Peyer's patch (tissue), 4 donors: ENCODE measurements at regions not wholly inside any gene's neighbourhood (a gene's known extent, or its start where the extent isn't known, plus 50 kb on each side); places are given as distances from the start of the nearest gene placed in this dataset.

Source experiments
- DNase-seq, 3 donors: peaks; one replicate each; pipeline ENCODE4 v3.0.0-alpha.2; 2017 to 2019
- H3K27ac ChIP-seq, 4 donors: fragments of 200-600 bp; sonication (generic); one replicate each; pipeline ENCODE4 v1.5.1; 2016 to 2019
- H3K27me3 ChIP-seq, 2 donors: fragments of 200-600 bp; sonication (generic); one replicate each; pipeline ENCODE4 v1.5.1; 2019
- H3K36me3 ChIP-seq, 3 donors: fragments of 200-600 bp; sonication (generic); one replicate each; pipeline ENCODE4 v1.5.1; 2016 to 2019
- H3K4me1 ChIP-seq, 4 donors: fragments of 200-600 bp; sonication (generic); one replicate each; pipeline ENCODE4 v1.5.1; 2016 to 2019
- H3K4me3 ChIP-seq, 4 donors: fragments of 200-600 bp; sonication (generic); 1 replicate in 3 of 4; 2 replicates in 1 of 4; pipeline ENCODE4 v1.5.1; 2016 to 2019; ENCODE audit warnings: mild to moderate bottlenecking in 1 of 4
- H3K9me3 ChIP-seq, 4 donors: fragments of 200-600 bp; sonication (generic); one replicate each; pipeline ENCODE4 v1.5.1; 2016 to 2019; ENCODE audit warnings: mild to moderate bottlenecking in 1 of 4
- POLR2A ChIP-seq, 2 donors: fragments of 450-650 bp; IDR thresholded peaks; one replicate each; pipeline ENCODE4 v1.5.1; 2017; ENCODE audit warnings: antibody characterized with exemption in 2 of 2, mild to moderate bottlenecking in 2 of 2, moderate library complexity in 2 of 2
- TF ChIP-seq, protein P1 (sequence below), 6 experiments: fragments of 450-650 bp in 4 of 6; fragments of 200-600 bp in 2 of 6; sonication (generic) in 1 of 6; IDR thresholded peaks; one replicate each; pipeline ENCODE4 v1.5.1; 2017 to 2019; ENCODE audit warnings: antibody characterized with exemption in 6 of 6, mild to moderate bottlenecking in 3 of 6, moderate library complexity in 1 of 6

GRCh38 chr2:172230889-172231401 is 128.2 kb upstream of the DLX2 start:
- Histone ChIP-seq H3K9me3 (no peaks in the 10 kb centered on the region), H3K27ac (no peak overlapping the region), H3K4me1 (peaks cover 0 to 60% (median 2%) of the 10 kb centered on the region in 4 donors), H3K4me3 (no peak overlapping the region), H3K27me3 (no peaks in the 10 kb centered on the region), H3K36me3 (no peaks in the 10 kb centered on the region)
- DNase-seq, result no peak
- TF ChIP-seq, protein P1, sequence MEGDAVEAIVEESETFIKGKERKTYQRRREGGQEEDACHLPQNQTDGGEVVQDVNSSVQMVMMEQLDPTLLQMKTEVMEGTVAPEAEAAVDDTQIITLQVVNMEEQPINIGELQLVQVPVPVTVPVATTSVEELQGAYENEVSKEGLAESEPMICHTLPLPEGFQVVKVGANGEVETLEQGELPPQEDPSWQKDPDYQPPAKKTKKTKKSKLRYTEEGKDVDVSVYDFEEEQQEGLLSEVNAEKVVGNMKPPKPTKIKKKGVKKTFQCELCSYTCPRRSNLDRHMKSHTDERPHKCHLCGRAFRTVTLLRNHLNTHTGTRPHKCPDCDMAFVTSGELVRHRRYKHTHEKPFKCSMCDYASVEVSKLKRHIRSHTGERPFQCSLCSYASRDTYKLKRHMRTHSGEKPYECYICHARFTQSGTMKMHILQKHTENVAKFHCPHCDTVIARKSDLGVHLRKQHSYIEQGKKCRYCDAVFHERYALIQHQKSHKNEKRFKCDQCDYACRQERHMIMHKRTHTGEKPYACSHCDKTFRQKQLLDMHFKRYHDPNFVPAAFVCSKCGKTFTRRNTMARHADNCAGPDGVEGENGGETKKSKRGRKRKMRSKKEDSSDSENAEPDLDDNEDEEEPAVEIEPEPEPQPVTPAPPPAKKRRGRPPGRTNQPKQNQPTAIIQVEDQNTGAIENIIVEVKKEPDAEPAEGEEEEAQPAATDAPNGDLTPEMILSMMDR (IDR thresholded peaks at IDR 0.05), result no peak
- TF ChIP-seq POLR2A (IDR thresholded peaks at IDR 0.05), result no peak

GRCh38 chr2:172231508-172231907 is 128.8 kb upstream of the DLX2 start:
- Histone ChIP-seq H3K27ac (peak overlapping the region in 2 of 4 donors; percentile 23 to 53), H3K4me3 (no peak overlapping the region), H3K9me3 (no peaks in the 10 kb centered on the region), H3K4me1 (peaks cover 0 to 58% (median 2%) of the 10 kb centered on the region in 4 donors), H3K27me3 (no peaks in the 10 kb centered on the region), H3K36me3 (no peaks in the 10 kb centered on the region)
- TF ChIP-seq, protein P1 (IDR thresholded peaks at IDR 0.05), result no peak
- no peak for TF ChIP-seq POLR2A (IDR thresholded peaks at IDR 0.05)
- no peak for DNase-seq

GRCh38 chr2:172232708-172233396 is 130.2 kb upstream of the DLX2 start:
- no peaks in the 10 kb centered on the region for H3K27me3 ChIP-seq
- peaks cover 0 to 47% (median 2%) of the 10 kb centered on the region in 4 donors for H3K4me1 ChIP-seq
- no peaks in the 10 kb centered on the region for H3K9me3 ChIP-seq
- H3K36me3 ChIP-seq, result no peaks in the 10 kb centered on the region
- H3K27ac ChIP-seq, result peak overlapping the region in 1 of 4 donors; percentile 13
- H3K4me3 ChIP-seq, result no peak overlapping the region
- no peak for TF ChIP-seq POLR2A (IDR thresholded peaks at IDR 0.05)
- TF ChIP-seq, protein P1 (IDR thresholded peaks at IDR 0.05), result no peak
- no peak for DNase-seq

DNA sequence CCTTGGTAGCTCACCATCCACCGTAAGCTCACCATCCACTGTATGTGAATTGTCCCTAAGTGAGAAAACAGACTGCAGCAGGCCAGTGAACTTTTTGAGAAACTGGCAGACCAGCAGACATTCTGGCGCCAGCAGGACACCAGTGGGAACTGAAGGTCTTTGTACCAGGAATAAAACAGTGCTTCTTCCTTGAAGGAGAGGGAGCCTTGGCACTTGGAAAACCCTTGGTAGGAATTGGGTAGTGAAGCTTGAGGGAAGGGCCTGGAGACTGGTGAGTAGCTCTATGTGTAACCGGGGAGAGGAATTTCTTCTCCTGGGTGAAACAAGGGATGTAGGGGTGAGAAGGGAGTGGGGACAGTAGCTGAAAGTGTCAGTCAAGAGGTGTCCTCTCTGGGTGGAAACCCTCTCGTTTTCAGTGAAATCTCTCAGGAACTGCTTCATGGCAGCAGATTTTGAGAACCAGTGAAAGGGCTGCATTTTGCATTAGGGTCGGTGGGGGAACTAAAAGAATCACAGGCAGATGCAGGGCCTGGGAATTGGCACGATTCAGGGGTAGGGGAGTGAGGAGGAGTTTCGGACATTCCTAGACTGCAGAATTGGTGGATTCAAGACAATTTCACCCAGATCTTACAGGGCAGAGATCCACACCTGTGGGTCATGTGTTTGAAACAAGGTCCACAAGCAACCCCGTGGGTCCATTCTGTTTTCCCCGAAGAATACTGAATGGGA is 131.5 kb upstream of the DLX2 start:
- no peaks in the 10 kb centered on the region for H3K36me3 ChIP-seq
- no peaks in the 10 kb centered on the region for H3K27me3 ChIP-seq
- H3K9me3 ChIP-seq, result no peaks in the 10 kb centered on the region
- DNase-seq, result no peak
- peak overlapping the region in 2 of 4 donors; percentile 45 to 46 for H3K4me3 ChIP-seq
- peaks cover 0 to 42% (median 0%) of the 10 kb centered on the region in 4 donors for H3K4me1 ChIP-seq
- TF ChIP-seq POLR2A (IDR thresholded peaks at IDR 0.05), result no peak
- TF ChIP-seq, protein P1 (IDR thresholded peaks at IDR 0.05), result peak in 2 of 6 experiments; percentile 3 to 5
- peak overlapping the region in 3 of 4 donors; percentile 41 to 67 (median 58) for H3K27ac ChIP-seq

- Histone ChIP-seq H3K4me1 (peaks cover 0 to 34% (median 0%) of the 10 kb centered on the region in 4 donors), H3K36me3 (no peaks in the 10 kb centered on the region), H3K27me3 (no peaks in the 10 kb centered on the region), H3K9me3 (no peaks in the 10 kb centered on the region), H3K27ac (peak overlapping the region in 3 of 4 donors; percentile 41 to 67 (median 58)), H3K4me3 (peak overlapping the region; percentile 11 to 46 (median 40))
- peak; percentile 17 to 46 for TF ChIP-seq POLR2A (IDR thresholded peaks at IDR 0.05)
- TF ChIP-seq, protein P1 (IDR thresholded peaks at IDR 0.05), result no peak
- peak in 2 of 3 donors; percentile 72 to 79 for DNase-seq
These were observed 132.3 kb upstream of the DLX2 start for GRCh38 chr2:172234716-172235691.
